ENCODE measurements at regions not wholly inside any gene's neighbourhood (a gene's known extent, or its start where the extent isn't known, plus 50 kb on each side); places are given as distances from the start of the nearest gene placed in this dataset.

DNA sequence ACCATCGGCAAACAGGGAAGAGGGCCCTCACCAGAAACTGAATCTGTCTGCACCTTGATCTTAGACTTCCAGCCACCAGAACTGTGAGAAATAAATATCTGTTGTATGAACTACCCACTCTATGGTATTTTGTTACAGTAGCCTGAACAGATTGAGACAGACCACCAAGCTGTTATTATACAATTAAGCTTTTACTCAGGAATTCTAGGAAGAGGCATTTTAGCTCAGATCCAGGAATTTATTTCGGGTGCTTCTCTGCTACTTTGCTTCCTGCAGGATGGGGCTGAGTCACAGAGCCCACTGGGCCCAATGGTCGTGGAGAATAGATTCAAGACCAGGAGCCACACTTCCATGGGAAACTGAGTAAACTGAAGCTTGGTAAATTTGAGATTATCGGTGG is 145.5 kb upstream of the PFN2 start:
- no peak for FAIRE-seq

DNA sequence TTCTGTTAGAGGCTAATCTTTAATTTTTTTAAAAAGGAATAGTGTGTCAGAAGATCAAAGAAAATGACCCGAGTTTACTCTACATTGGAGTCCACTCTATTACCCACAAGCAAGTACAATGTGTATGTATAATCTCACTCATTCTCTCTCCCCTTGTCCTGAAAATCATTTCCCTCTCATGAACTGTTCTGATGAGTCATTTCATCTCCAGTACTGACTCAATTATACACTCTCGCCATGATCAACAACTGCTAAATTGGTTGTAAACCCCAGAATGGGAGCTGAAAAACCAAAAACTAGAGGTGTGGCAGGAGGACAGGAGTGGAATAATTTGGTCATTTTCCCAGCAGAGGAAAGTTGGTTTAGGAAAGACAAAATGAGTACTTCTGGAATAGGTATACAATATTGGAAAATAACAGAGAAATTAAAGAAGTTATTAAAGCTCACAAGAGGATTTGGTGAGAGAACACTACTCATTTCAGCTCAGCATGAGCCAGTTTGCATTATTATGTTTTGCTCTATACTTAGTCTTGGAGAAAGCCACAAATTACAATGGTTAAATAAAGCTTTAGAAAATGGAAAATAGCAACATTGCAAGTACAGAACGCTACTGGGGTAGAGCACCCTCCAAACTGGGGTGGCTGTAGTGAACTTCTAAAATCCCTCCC is 144.3 kb upstream of the PFN2 start:
- FAIRE-seq: no peak

DNA sequence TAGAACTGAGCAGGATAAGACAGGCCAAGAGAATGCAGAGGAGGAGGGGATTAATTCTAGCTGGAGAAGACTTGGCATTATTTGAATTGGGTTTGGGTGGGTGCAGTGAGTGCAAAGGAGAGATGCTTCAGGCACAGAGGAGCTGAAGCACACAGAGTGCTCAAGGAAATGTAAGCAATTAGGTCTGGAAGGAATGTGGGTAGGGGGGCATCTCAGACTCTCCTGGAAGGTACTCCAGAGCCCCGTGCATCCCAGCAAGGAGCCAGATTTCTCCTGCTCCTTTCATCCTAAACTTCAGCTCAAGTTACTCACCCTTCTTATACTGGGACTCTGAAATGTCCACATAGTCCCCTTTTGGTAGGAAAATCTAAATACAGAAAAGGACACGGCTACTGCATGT is 143.6 kb upstream of the PFN2 start:
- no peak for FAIRE-seq

DNA sequence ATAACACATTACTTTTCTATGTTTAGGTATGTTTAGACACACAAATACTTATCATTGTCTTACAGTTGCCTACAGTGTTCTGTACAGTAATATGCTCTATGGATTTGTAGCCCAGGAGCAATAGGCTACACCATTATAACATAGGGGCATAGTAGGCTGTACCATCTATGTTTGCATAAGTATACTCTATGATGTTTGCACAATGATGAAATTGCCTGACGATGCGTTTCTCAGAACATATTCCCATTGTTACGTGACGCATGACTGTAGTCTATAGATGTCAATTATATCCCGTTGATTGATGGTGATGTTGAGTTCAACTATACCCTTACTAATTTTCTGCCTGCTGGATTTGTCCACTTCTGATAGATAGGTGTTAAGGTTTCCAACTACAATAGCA is 139.4 kb upstream of the PFN2 start:
- no peak for FAIRE-seq

DNA sequence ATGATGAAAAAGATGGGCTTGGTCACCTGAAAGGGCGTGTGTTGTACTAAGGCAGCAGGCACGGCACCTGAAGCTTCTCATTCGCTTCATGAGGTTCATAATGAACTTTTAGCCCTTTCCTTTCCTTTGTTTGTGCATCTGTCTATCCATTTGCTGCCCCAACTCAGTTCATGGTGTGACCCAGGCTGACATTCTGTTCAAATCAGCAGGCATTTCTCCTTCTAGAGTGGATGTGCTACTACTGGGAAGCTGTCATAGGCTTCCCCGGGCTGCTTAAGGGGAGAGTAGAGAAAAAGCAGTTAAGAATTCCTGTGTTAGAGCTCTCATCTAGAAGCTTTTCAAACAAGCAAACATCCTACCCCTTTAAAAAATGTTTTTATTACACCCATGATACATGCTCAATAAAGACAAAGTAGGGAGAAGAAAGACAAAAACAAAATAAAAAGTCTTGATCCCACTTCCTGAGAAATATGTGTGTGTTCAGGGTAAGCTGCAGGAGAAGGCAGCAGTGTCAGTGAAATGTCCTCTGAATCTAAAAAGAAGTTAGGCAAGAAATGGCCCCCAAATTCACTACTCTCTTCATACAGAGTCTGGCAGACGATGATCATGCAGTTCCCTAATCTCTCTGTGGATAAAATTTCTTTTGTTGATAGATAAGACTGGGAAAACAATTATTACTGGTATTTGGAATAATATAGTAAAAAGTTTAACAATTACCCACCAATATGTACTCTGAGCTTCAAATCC is 136.9 kb upstream of the PFN2 start:
- FAIRE-seq: no peak

DNA sequence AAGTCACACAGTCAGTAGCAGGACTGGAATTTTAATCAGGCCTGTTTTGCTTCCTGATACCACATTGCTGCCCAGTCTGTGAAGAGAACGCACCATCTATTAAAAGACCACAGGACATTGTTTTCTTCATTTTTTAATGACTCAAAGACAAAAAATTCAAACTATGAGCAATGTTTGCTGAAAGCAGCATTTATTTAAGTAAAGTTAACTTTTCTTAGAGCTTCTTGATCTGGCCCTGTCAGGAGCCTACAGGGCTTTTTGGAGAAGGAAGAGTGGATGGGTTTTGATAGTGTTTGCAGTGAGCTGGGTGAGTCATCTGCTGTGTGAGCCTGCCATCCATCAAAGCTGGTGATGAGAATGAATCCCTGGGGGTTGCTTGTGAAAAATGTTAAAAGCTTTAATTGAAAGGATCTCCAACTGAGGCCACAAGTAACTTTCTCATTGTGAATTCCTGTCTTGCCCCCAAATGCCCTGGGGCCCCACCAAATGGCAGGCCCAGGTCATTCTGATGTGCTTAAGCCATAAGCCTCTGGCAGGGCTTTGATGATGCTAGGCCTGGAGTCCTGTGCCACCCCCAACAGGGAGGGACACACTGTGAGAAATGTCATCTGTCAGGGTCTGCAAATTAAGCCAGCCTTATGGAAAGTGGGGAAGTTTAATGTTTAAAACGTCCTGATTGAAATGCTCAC is 136.2 kb upstream of the PFN2 start:
- FAIRE-seq: no peak

DNA sequence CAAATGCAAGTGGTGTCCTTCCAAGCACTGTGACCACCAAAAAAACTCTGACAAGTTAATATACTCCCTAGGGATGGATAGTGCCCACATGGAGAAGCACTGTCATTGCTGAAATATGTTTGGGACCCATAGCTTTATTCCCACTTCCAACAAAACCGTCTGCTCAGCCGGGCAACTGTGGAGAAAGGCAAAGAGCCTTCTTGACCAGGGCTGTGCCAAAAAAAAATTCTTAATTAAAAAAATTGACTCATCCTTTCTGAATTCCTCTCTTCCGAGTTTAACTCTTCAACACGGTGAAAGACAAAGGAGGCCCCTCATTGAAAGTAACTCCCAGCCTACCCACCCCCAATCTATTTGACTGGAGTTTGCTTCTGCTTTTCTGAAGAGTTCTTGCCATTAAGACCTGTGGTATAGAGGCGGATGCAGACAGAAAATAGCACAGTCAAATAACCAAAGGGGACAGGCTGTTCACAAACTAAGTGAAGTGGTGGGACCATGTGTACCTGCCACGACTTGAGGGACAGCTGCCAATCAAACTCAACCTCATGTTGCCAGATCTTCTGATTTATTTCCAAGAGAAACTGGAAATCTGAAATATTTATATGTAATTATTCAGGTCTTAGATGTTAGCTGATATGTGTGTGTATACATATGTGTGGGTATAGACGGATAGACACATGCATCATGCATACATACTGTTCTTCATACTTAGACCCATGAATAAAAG is 135.4 kb upstream of the PFN2 start:
- no peak for FAIRE-seq

DNA sequence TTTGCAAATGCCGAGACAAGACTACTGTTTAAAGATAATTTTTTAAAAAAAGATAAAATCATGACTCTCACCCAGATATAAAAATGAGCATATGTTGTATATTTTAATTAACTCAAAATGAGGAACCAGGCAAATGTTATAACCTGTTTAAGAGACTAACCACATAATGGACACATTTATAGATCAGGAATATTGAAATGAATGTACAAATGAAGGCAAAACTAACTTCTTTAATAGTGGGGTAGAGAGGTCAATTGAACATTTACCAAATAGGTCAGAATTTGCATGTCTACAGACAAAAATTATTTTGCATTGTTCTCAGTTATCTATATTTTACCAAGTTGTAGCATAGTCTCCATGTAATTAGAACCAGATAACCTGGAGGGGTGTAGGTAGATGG is 134.3 kb upstream of the PFN2 start:
- FAIRE-seq: no peak

DNA sequence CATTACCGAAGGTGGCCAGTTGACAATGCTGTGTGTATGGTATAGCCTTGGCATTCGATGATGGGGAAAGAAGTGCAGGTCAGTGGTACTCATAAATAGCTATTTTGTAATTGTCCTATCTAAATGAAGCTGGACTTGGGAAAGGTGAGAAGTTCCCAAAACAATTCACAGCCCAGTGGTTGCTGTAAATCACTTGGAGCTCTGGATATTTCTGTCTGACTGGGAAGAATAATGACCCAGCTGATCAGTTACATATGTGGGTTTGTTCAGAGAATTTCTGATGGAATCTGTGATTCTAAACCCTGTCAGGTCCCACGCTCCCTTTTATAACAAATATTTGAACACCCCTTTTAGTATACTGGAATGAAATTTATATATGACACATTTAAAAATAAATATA is 133.9 kb upstream of the PFN2 start:
- no peak for FAIRE-seq

DNA sequence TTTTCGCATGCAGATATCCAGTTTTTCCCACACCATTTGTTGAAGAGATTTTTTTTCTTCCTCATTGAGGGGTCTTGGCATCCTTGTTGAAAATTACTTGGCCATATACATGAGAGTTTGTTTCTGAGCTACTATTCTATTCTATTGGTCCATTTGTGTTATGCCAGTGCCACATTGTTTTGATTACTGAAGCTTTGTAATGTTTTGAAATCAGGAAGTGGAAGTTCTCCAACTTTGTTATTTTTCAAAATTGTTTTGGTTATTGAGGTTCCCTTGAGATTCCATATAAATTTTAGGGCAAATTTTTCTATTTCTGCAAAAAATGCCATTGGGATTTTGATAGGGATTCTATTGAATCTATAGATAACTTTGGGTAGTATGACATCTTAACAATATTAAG is 130.3 kb upstream of the PFN2 start:
- FAIRE-seq: no peak

DNA sequence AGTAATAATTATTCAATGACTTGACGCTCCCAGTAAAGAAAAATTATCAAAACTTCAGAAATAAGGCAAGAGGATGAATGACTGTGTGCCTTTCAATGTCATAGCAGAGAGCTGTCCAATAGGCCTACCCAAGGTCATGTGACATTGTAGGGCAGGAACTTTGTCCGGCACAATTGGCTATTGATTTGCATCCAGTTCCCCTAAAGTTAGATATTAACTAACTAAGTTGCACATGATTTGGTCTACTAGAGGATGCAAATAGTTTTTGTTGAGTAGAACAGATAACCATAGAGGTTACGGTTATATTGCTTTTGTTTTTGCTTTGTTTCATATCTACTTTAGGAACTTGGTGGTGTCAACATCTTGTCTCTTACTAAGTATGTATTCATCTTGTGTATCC is 127.9 kb upstream of the PFN2 start:
- no peak for FAIRE-seq

DNA sequence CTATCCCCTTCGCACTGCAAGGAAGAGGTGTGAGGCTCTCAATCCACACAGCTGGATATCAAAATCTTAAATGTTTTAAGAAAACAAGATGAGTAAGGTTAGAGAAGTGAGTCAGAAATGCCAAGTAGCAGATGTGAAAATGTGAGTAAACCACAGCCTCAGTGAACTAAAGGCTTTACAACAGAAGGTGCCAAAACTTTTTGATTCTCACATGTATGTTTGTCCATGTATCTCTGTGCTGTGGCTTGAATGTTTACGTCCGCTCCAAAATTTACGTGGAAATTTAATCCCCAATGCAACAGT is 126.8 kb upstream of the PFN2 start:
- FAIRE-seq: no peak

DNA sequence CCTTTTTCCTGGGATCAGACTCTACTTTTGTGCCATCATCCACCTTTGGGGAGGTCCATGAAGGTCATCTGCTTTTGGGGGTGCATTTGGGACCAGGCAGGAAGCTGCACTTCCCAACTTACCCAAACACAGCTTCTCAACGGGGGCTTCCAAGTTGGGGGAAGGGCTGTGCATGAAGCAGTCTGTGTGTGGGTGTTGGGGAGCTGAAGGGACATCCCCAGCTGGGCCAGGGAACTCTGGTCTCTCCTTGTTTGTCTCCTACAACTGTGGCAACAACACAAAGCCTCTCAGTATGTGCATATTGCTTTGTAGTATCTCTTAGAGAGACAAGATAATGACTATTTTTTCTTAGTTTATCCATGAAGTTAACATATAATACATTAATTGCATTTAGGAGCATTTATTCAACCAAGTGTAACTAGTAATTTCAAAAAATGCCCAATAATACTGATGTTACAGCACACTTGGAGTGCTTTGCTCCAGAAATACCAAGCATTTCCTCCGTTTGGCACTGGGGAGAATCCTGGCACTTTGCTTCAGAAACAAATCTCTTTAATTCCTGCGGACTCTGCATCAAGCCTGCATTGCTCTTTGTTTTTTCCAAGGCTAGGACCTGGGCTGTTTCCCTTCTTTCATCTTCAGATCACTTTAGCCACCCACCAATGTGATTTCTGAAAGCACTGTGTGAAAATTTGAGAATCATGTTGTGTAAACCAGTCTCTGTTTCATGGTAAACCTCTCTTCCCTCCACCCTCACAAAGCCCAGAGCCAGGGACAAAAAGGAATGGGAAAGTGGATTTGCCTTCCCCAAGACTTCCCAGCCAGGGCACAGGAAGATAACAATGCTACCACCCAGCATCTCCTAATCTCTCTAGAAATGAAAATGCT is 126.2 kb upstream of the PFN2 start:
- FAIRE-seq: no peak

DNA sequence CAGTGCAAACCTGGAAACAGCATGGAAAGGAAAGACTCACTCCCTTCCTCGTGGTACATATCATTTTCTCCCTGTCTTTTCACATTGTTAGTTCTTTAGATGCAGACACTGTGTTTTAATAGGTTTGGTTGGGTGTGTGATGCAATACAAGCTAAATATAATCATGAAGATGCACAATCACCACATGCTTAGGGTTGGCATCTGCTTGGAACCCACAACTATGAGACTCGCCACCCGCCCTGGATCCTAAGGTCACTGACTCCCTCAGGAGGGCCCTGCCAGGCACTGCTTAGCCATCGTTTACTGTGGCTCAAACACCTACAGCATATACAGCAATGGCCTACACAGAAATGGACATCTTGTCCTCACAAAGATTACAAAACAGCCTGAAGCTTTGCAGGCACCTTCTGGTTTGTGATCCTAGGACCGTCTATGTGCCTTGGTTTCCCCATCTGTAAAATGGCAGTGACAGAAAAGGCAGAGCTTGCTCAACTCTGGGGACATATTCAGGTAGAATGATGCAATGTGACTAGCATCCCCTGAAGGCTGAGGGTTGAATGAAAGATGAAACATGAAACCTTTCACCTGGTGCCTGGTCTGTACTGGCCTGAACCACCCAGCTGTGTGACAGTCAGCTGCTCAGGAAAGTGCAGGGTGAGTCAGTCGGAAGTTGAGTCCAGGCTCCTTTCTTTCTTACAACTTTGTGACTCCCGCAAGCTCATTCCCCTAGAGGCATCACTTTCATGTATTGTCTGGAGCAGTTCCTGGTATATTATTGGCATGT is 123.6 kb upstream of the PFN2 start:
- FAIRE-seq: no peak

DNA sequence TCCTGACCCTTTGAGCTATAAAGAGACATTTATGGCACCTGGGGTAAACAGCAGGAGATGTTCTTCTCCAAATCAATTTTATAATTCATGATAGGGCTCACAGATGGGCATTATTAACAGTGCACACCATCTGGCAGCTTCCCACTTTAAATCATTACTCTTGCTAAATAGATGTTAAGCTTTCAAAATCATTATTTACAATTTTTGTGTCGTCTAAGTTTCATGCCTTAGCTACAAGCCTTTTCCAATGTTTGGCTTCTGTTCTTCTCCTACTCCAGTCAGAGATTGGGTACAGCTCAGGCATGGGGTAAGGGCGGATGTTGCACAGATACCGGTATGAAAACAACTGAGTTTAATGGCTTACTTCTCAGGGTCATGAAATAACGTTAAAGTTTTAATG is 120.9 kb upstream of the PFN2 start:
- no peak for FAIRE-seq

DNA sequence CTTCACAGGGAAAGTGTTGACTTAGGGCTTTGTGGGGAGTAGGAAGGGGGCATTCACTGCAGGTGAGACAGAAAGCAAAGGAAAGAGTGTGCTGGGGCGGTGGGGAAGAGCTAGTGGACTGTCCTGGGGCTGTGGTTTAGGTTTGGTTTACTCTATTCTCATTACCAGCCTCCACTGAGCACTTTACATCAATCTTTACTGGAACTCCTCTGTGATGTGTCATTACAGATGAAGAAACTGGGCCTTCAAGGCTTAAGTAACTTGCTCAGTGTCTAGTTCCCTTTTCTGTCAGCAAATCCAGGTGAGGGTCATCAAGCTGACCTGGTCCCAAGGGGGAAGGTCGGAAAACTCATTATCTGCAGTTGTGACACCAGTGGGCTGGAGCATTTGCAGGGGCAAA is 120.2 kb upstream of the PFN2 start:
- FAIRE-seq: no peak

DNA sequence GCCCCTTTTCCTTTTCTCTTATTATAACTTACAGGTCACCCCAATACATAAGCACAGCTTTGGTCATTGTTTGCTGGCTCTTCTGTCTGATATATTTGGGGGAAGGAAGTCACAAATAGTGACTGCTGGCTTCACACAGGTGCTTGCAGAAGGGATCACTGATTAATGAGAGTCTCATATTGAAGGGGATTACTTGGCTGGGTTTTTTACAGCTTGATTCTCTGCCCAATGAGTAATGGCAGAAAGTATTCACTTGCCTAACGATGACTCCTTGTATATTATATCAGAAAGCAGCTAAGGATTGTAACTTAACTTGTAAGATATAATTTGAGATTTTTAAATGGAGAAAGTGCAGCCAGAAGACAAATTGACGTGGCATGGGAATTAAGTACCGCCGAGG is 119.3 kb upstream of the PFN2 start:
- FAIRE-seq: no peak

DNA sequence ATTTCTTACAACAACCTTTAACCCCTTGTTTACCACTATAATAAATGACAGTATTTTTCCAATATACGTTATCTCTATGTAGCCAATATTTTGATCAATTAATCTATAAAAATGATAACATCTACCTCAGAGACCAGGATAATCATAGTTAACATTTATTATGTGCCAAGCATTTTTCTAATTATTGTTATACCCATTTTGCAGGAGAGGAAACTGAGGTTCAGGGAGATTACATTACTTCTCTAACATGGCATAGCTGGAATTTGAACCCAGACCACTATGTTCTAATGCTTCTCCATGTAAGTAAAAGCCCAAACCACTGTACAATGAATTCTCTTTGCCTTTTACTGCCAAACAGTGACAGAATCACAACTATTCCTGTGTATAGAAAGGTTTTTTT is 113.4 kb upstream of the PFN2 start:
- no peak for FAIRE-seq

DNA sequence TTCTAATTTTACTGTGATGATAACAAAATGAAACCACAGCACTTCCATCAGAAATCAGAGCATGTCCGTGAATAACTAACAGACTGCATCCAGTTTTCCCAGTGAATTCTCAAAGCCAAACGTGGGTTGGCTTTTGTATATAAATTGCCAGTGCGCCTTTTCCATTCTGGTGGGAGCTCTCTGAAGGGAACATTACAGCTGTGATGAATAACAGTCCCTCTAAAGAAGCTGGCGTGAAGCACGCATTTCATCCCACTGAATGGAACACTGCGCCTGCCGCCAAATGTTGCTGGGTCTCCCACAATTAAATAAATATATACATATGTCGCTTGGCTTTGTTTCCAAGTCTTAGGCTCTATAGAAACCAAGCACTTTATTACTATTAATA is 113.0 kb upstream of the PFN2 start:
- FAIRE-seq: no peak

DNA sequence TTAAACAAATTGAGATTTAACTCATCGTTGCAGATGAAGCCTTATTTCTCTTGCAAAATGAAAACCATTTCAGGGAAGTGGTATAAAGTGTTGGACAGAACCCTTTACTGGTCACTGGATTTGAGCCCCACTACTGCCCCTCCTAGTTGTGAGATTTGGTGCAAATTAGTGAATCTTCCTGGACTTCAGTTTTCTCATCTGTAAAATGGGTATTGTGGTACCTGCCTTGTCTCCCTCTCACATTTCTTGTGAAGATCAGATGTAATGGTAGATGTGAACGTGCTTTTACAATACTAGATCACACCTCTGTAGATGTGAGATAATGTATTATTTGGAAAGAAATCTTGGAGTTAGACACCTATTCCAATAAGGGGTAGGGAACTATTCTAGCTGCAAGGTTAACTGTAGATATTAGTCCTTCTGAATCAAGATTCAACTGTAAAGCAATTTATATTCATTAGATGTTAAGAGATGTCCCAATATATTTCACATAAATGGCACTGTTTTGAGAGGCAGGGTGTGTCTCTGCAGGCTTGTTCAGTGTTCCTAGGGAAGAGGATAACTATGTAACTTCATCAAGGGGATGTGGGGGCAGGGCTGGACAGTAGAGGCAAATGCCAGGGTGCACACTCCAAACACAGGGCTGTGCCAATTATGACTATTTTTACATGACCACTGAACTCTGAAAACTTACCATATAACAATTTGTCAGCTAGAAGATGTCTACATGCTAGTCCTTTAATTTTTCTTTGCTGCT is 112.4 kb upstream of the PFN2 start:
- no peak for FAIRE-seq

DNA sequence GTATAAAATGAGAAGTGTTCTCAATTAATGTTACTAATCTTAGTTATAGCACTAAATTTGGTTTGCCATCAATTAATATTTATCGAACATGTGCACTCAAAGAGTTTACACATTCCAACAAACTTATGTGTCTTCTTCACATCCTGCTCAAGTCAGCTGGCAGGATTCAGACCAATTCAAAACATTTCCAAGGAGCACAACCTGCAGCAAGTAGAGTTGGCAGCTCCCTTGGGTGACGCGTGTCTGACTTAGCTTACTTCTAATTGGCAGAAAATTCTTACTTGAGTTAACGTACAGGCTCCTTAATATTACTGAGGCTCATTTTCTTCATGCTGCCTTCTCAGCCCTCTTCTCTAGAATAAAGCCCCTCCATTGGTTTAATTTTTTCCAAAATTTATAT is 110.4 kb upstream of the PFN2 start:
- FAIRE-seq: no peak

Measured in A204.1 (cell line).